ENCODE measurements at regions not wholly inside any gene's neighbourhood (a gene's known extent, or its start where the extent isn't known, plus 50 kb on each side); places are given as distances from the start of the nearest gene placed in this dataset.

GRCh38 chr15:97761110-97761509, 199.4 kb upstream of the ARRDC4 start:
- DNase-seq, result no peak

GRCh38 chr15:97783240-97783639, 177.3 kb upstream of the ARRDC4 start:
- no peak for DNase-seq

- no peak for DNase-seq
These were observed 173.8 kb upstream of the ARRDC4 start for GRCh38 chr15:97786741-97787140.

- no peak for DNase-seq
These were observed 170.3 kb upstream of the ARRDC4 start for GRCh38 chr15:97790180-97790579.

GRCh38 chr15:97791824-97792792, 168.4 kb upstream of the ARRDC4 start:
- DNase-seq, result no peak

- DNase-seq, result no peak
These were observed 155.6 kb upstream of the ARRDC4 start for GRCh38 chr15:97804950-97805349.

GRCh38 chr15:97806766-97807165, 153.7 kb upstream of the ARRDC4 start:
- no peak for DNase-seq

- DNase-seq, result no peak
These were observed 144.7 kb upstream of the ARRDC4 start for GRCh38 chr15:97815835-97816234.

DNA sequence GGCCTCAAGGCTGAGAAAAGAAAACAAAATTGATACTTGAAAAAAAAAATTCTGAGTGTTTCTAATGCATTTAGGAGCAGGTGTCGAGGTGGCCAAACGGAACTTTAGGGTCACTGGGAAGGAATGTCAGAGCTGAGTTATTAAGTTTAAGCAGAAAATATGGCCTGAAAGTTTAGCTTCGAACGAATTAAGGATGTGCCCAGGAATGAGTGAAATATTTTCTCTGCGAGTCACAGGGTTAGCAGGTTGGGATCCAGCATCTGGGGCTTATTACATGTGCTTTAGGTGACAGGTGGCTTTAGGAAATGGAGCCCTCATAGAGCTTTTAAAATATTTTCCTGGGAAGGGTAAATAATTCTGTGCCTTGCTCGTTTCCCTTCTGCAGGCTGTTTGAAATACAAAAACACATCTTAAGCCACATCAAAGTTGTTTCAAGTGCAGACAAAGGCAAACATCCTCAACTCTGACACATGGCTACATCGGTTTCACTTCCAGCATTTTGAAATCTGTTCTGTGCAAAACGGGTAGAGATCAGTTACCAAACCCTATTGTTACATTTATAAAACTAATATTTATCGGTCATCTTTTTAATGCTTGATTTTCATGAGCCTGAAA, 143.1 kb upstream of the ARRDC4 start:
- no peak for DNase-seq

GRCh38 chr15:97836003-97836402, 124.5 kb upstream of the ARRDC4 start:
- DNase-seq, result no peak

DNA sequence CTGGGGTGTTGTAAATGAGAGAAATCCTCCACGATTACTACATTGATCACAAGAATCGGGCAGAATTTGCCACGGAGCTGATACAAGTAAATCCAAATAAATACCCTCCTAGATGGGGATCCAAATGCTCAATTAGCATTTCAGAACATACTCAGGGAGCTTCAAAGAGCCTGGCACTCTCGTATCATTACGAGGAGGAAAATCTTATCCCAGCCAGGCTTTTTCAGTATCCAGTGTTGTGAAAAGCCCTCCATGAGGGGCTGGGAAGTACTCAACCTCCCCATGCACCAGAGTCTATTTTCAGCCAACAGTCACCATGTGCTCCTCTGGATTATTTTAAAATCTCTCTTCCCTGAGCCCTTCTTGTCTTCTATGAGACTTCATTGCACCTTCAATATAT, 122.6 kb upstream of the ARRDC4 start:
- DNase-seq, result no peak

DNA sequence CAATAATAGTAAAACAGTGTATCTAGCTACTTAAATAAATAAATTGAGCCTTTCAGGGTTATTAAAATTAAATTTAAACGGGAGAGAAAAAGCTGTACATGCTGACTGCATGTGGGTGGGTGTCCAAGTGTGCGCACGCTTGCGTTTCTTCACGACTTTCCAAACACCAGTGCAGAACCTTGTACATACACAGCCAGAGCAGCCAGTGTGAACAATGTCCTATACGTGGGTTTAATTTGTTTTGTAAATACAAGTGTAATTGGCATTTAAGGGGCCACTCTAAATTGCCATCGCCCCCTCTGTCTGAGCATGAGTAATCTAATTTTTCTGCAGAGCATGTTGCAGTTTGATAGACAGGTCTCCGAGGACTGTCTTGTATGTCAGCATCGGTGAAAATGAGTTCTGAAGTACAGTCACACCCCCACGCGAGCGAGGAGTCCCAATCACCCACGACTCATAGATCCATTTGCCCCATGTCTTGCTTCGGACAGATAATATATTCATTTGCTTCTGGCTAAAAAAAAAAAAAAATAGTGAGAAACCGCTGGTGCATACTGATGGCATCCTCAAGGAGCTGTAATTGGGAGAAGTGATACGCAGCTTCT, 121.8 kb upstream of the ARRDC4 start:
- DNase-seq, result no peak

DNA sequence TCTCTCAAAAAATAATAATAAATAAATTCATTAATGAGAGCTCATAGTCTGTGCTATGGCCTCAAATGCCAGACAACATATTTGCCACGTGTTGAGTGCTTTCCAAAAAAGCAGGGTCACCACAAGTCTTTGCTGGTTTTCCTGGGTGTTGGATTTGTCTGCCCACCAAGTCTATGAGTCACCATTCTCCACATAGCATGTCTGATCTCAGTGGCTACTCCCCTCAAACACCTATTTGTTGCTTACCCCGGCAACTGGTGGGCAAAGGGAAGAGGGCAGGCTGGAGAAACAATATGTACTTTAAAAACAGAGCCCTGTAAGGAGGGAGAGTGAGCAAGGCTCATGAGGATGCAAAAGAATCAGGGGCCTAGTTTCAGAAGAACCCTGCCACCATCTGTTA, 120.0 kb upstream of the ARRDC4 start:
- DNase-seq, result no peak

- no peak for DNase-seq
These were observed 118.9 kb upstream of the ARRDC4 start for GRCh38 chr15:97841558-97841957.

DNA sequence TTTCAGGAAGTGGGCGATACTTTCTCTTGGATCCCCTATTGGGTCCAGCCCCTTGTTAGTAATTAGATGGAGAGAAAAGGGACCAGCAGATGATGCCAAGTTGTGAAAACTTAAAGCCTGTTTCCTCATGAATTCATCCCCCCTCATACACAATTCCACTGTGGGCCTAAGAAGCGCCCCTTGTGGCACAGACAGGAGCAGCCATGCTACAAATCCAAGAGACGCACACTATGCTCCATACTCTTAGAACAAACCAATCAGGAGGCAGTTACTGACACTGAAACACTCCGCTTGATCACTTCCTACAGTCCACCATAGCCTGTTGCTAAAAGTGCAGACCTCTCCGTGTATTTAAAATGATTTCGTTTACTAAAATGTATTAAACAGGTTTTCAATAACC, 111.3 kb upstream of the ARRDC4 start:
- DNase-seq, result no peak

GRCh38 chr15:97858296-97858695, 102.2 kb upstream of the ARRDC4 start:
- no peak for DNase-seq

GRCh38 chr15:97861529-97862260, 98.8 kb upstream of the ARRDC4 start:
- DNase-seq, result no peak

- no peak for DNase-seq
These were observed 93.5 kb upstream of the ARRDC4 start for GRCh38 chr15:97866959-97867358.

- no peak for DNase-seq
These were observed 92.6 kb upstream of the ARRDC4 start for GRCh38 chr15:97867870-97868269.

GRCh38 chr15:97868981-97869380, 91.5 kb upstream of the ARRDC4 start:
- DNase-seq, result no peak

DNA sequence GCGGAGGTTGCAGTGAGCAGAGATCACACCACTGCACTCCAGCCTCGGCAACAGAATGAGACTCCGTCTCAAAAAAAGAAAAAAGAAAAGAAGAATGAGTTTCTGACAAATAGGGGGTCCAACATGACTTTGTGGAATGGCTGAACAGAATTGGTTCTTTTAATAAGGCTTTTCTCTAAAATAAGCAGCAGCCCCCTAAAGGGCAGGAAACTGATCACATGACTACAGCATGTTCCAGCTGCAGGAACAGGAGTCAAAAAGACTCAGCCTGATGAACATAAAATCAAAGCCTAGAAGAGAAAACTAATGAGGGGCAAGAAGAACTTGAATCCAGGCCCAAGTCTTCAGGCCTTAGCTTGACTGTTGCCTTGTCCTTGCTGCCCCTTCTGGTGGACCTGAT, 89.7 kb upstream of the ARRDC4 start:
- DNase-seq, result no peak

DNA sequence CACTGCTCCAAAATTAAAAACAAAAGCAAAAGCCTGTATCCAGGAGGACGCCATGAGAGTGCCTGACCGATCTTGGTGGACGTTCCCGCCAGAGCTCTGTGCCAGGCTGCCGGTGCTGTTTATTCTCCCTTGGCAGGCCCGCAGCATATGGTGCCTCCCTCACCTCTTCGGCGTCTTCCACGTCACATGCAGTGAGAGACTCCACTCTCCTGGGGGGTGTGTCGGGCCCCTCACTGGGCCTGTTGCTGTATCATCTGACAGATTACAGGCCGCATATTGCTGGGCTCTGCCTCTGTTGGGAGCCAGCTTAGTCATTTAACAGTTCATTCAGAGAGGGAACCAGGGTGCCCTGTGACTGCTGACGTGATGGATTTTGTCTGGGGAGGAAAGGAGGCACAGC, 86.4 kb upstream of the ARRDC4 start:
- DNase-seq, result no peak
